HG02759 (cell line): ENCODE measurements at regions not wholly inside any gene's neighbourhood (a gene's known extent, or its start where the extent isn't known, plus 50 kb on each side); places are given as distances from the start of the nearest gene placed in this dataset.
"Not testable (repeated sequence)": the region's sequence is repeated elsewhere in the genome, so short reads cannot be mapped to it uniquely, and the experiment has no call there.

Source experiments
- ATAC-seq: cut with Tn5 transposase; IDR thresholded peaks from one replicate; pipeline ENCODE4 v1.9.1; 2021; ENCODE audit warnings: mild to moderate bottlenecking, moderate library complexity; ENCODE audit not compliant: unreplicated experiment

- ATAC-seq = no peak
Measured at GRCh38 chr9:126166291-126166690, 160.3 kb upstream of the MVB12B start.

- no peak for ATAC-seq
Measured at GRCh38 chr9:126166866-126167265, 159.8 kb upstream of the MVB12B start.

- ATAC-seq = no peak
Measured at GRCh38 chr9:126169736-126170135, 156.9 kb upstream of the MVB12B start.

GRCh38 chr9:126170286-126170823 lies 156.3 kb upstream of the MVB12B start:
- ATAC-seq = no peak

GRCh38 chr9:126171641-126172040 lies 155.0 kb upstream of the MVB12B start:
- ATAC-seq = no peak

GRCh38 chr9:126173401-126173800 lies 153.2 kb upstream of the MVB12B start:
- ATAC-seq = no peak

- no peak for ATAC-seq
Measured at GRCh38 chr9:126173929-126174328, 152.7 kb upstream of the MVB12B start.

- ATAC-seq = no peak
Measured at GRCh38 chr9:126183266-126183665, 143.4 kb upstream of the MVB12B start.

GRCh38 chr9:126190994-126191393 lies 135.6 kb upstream of the MVB12B start:
- ATAC-seq = not testable (repeated sequence)

- ATAC-seq = no peak
Measured at GRCh38 chr9:126198854-126199253, 127.8 kb upstream of the MVB12B start.

- no peak for ATAC-seq
Measured at GRCh38 chr9:126203313-126203712, 123.3 kb upstream of the MVB12B start.

- no peak for ATAC-seq
Measured at GRCh38 chr9:126204197-126204596, 122.4 kb upstream of the MVB12B start.

GRCh38 chr9:126204708-126205225 lies 121.9 kb upstream of the MVB12B start:
- no peak for ATAC-seq

- no peak for ATAC-seq
Measured at GRCh38 chr9:126205265-126205664, 121.4 kb upstream of the MVB12B start.

GRCh38 chr9:126205845-126206498 lies 120.7 kb upstream of the MVB12B start:
- ATAC-seq = no peak

GRCh38 chr9:126207256-126207655 lies 119.4 kb upstream of the MVB12B start:
- no peak for ATAC-seq

- no peak for ATAC-seq
Measured at GRCh38 chr9:126208216-126208758, 118.3 kb upstream of the MVB12B start.

GRCh38 chr9:126211441-126212074 lies 115.1 kb upstream of the MVB12B start:
- no peak for ATAC-seq

- no peak for ATAC-seq
Measured at GRCh38 chr9:126215486-126215885, 111.1 kb upstream of the MVB12B start.

- ATAC-seq = no peak
Measured at GRCh38 chr9:126216826-126217225, 109.8 kb upstream of the MVB12B start.

- ATAC-seq = no peak
Measured at GRCh38 chr9:126217250-126217653, 109.4 kb upstream of the MVB12B start.

GRCh38 chr9:126217797-126218196 lies 108.8 kb upstream of the MVB12B start:
- no peak for ATAC-seq
